Skin epidermis (tissue), 12 donors: ENCODE measurements at regions not wholly inside any gene's neighbourhood (a gene's known extent, or its start where the extent isn't known, plus 50 kb on each side); places are given as distances from the start of the nearest gene placed in this dataset.

Experiments
- H3K27ac ChIP-seq, 21 experiments: fragments of 200-600 bp; sonication (generic) in 11 of 21; one replicate each; pipeline ENCODE4 v1.5.0; 2020; ENCODE audit warnings: mild to moderate bottlenecking in 3 of 21, inconsistent platforms in 2 of 21, moderate library complexity in 2 of 21
- H3K4me3 ChIP-seq, 7 experiments: fragments of 200-600 bp; sonication (generic) in 2 of 7; one replicate each; pipeline ENCODE4 v1.5.0; 2020; ENCODE audit warnings: inconsistent platforms in 2 of 7, mild to moderate bottlenecking in 2 of 7, moderate library complexity in 1 of 7

- no peak overlapping the region for H3K4me3 ChIP-seq
- H3K27ac ChIP-seq = no peak overlapping the region
These were observed 125.1 kb upstream of the ZNF32 start for GRCh38 chr10:43773736-43774135.

- no peak overlapping the region for H3K27ac ChIP-seq
These were observed 123.5 kb upstream of the ZNF32 start for GRCh38 chr10:43772171-43772570.

GRCh38 chr10:43771675-43772074 is 123.0 kb upstream of the ZNF32 start:
- Histone ChIP-seq H3K27ac (no peak overlapping the region), H3K4me3 (no peak overlapping the region)

More at GRCh38 chr10:43772171-43772570, 123.5 kb upstream of the ZNF32 start:
- no peak overlapping the region for H3K4me3 ChIP-seq

- H3K4me3 ChIP-seq = no peak overlapping the region
- no peak overlapping the region for H3K27ac ChIP-seq
These were observed 116.8 kb upstream of the ZNF32 start for GRCh38 chr10:43765516-43765915.

- Histone ChIP-seq H3K4me3 (no peak overlapping the region), H3K27ac (no peak overlapping the region)
These were observed 115.2 kb upstream of the ZNF32 start for GRCh38 chr10:43763846-43764245.

GRCh38 chr10:43760514-43760913 is 111.8 kb upstream of the ZNF32 start:
- H3K27ac ChIP-seq = no peak overlapping the region

GRCh38 chr10:43759216-43759615 is 110.5 kb upstream of the ZNF32 start:
- Histone ChIP-seq H3K4me3 (no peak overlapping the region), H3K27ac (no peak overlapping the region)

More at GRCh38 chr10:43760514-43760913, 111.8 kb upstream of the ZNF32 start:
- no peak overlapping the region for H3K4me3 ChIP-seq

- no peak overlapping the region for H3K27ac ChIP-seq
These were observed 107.7 kb upstream of the ZNF32 start for GRCh38 chr10:43756341-43756740.

GRCh38 chr10:43754569-43755260 is 106.0 kb upstream of the ZNF32 start:
- Histone ChIP-seq H3K4me3 (no peak overlapping the region), H3K27ac (no peak overlapping the region)

More at GRCh38 chr10:43756341-43756740, 107.7 kb upstream of the ZNF32 start:
- H3K4me3 ChIP-seq = no peak overlapping the region

GRCh38 chr10:43753397-43754061 is 104.8 kb upstream of the ZNF32 start:
- Histone ChIP-seq H3K4me3 (no peak overlapping the region), H3K27ac (no peak overlapping the region)

GRCh38 chr10:43752682-43753081 is 104.0 kb upstream of the ZNF32 start:
- no peak overlapping the region for H3K4me3 ChIP-seq
- H3K27ac ChIP-seq = no peak overlapping the region

- H3K4me3 ChIP-seq = no peak overlapping the region
These were observed 103.0 kb upstream of the ZNF32 start for GRCh38 chr10:43751646-43752045.

GRCh38 chr10:43749940-43750552 is 101.4 kb upstream of the ZNF32 start:
- Histone ChIP-seq H3K4me3 (no peak overlapping the region), H3K27ac (no peak overlapping the region)

More at GRCh38 chr10:43751646-43752045, 103.0 kb upstream of the ZNF32 start:
- H3K27ac ChIP-seq = no peak overlapping the region

- Histone ChIP-seq H3K27ac (no peak overlapping the region), H3K4me3 (no peak overlapping the region)
These were observed 100.5 kb upstream of the ZNF32 start for GRCh38 chr10:43749145-43749576.

- Histone ChIP-seq H3K4me3 (no peak overlapping the region), H3K27ac (no peak overlapping the region)
These were observed 99.9 kb upstream of the ZNF32 start for GRCh38 chr10:43748560-43748959.

- no peak overlapping the region for H3K4me3 ChIP-seq
- H3K27ac ChIP-seq = no peak overlapping the region
These were observed 98.2 kb upstream of the ZNF32 start for GRCh38 chr10:43746906-43747305.

- peak overlapping the region in 1 of 21 experiments; percentile 10 for H3K27ac ChIP-seq
These were observed 90.5 kb upstream of the ZNF32 start for GRCh38 chr10:43739161-43739560.

GRCh38 chr10:43737003-43737402 is 88.3 kb upstream of the ZNF32 start:
- Histone ChIP-seq H3K4me3 (no peak overlapping the region), H3K27ac (no peak overlapping the region)

More at GRCh38 chr10:43739161-43739560, 90.5 kb upstream of the ZNF32 start:
- H3K4me3 ChIP-seq = no peak overlapping the region

- no peak overlapping the region for H3K27ac ChIP-seq
- no peak overlapping the region for H3K4me3 ChIP-seq
These were observed 87.2 kb upstream of the ZNF32 start for GRCh38 chr10:43735907-43736306.

- Histone ChIP-seq H3K4me3 (no peak overlapping the region), H3K27ac (no peak overlapping the region)
These were observed 86.0 kb upstream of the ZNF32 start for GRCh38 chr10:43734716-43735115.

- H3K27ac ChIP-seq = no peak overlapping the region
- H3K4me3 ChIP-seq = no peak overlapping the region
These were observed 82.8 kb upstream of the ZNF32 start for GRCh38 chr10:43731486-43731885.
